Activated CD8-positive, alpha-beta T cell treated with anti-CD3 and anti-CD28 coated beads, Interleukin-2, amount 10 ng/mL, durations not matched to agents 7 days and 5 days (primary cell): ENCODE measurements at regions not wholly inside any gene's neighbourhood (a gene's known extent, or its start where the extent isn't known, plus 50 kb on each side); places are given as distances from the start of the nearest gene placed in this dataset.

ENCODE experiments used
- ATAC-seq: fragments of 150-1000 bp; cut with Tn5 transposase; one replicate; pipeline ENCODE4 v1.10.0; 2021; ENCODE audit warnings: moderate library complexity
- CTCF ChIA-PET: fragments of 350-600 bp; sonication (Branson Sonifier 250); formaldehyde crosslinking; loops from one replicate; lab custom pipeline; 2021; ENCODE audit warnings: antibody characterized with exemption; lab: Charles Lee
- POLR2A ChIA-PET: fragments of 350-600 bp; sonication (Branson Sonifier 250); formaldehyde crosslinking; loops from one replicate; lab custom pipeline; 2021; ENCODE audit warnings: antibody characterized with exemption; lab: Charles Lee
- DNase-seq: peaks from one replicate; pipeline ENCODE4 v3.0.0-alpha.2; 2020
- H3K27ac Mint-ChIP-seq: one replicate; pipeline ENCODE4 v1.8.0; 2021; ENCODE audit warnings: mild to moderate bottlenecking, mixed read lengths
- H3K27me3 Mint-ChIP-seq: one replicate; pipeline ENCODE4 v1.8.0; 2021; ENCODE audit warnings: low read depth, mixed read lengths
- H3K36me3 Mint-ChIP-seq: one replicate; pipeline ENCODE4 v1.8.0; 2021; ENCODE audit warnings: low read depth, mixed read lengths
- H3K4me1 Mint-ChIP-seq: one replicate; pipeline ENCODE4 v1.8.0; 2021; ENCODE audit warnings: low read depth, mixed read lengths
- H3K4me3 Mint-ChIP-seq: one replicate; pipeline ENCODE4 v1.8.0; 2021; ENCODE audit warnings: mild to moderate bottlenecking, mixed read lengths
- H3K9me3 Mint-ChIP-seq: one replicate; pipeline ENCODE4 v1.8.0; 2022; ENCODE audit warnings: mixed read lengths; ENCODE audit not compliant: insufficient read depth

- Mint-ChIP-seq H3K9me3 (no peaks in the 10 kb centered on the region), H3K4me3 (no peak overlapping the region), H3K27me3 (no peaks in the 10 kb centered on the region), H3K27ac (no peak overlapping the region), H3K36me3 (no peaks in the 10 kb centered on the region), H3K4me1 (no peaks in the 10 kb centered on the region)
- no peak for DNase-seq
- ChIA-PET CTCF (no interaction called here), POLR2A (no interaction called here)
- no peak for ATAC-seq
Observed at GRCh38 chr4:46492394-46492793, 102.5 kb upstream of the GABRA2 start.

GRCh38 chr4:46491455-46491854 is 101.5 kb upstream of the GABRA2 start:
- no peak for DNase-seq
- ChIA-PET POLR2A (no interaction called here), CTCF (no interaction called here)
- H3K9me3 Mint-ChIP-seq: peaks cover 3% of the 10 kb centered on the region
- no peak for ATAC-seq
- no peaks in the 10 kb centered on the region for H3K36me3 Mint-ChIP-seq
- no peaks in the 10 kb centered on the region for H3K4me1 Mint-ChIP-seq
- no peak overlapping the region for H3K4me3 Mint-ChIP-seq
- H3K27me3 Mint-ChIP-seq: no peaks in the 10 kb centered on the region
- no peak overlapping the region for H3K27ac Mint-ChIP-seq

GRCh38 chr4:46484881-46485280 is 95.0 kb upstream of the GABRA2 start:
- ChIA-PET POLR2A (no interaction called here), CTCF (no interaction called here)
- no peak for ATAC-seq
- no peak for DNase-seq
- no peak overlapping the region for H3K4me3 Mint-ChIP-seq
- no peak overlapping the region for H3K27ac Mint-ChIP-seq
- H3K36me3 Mint-ChIP-seq: no peaks in the 10 kb centered on the region
- no peaks in the 10 kb centered on the region for H3K27me3 Mint-ChIP-seq
- peaks cover 4% of the 10 kb centered on the region for H3K9me3 Mint-ChIP-seq
- no peaks in the 10 kb centered on the region for H3K4me1 Mint-ChIP-seq

GRCh38 chr4:46462733-46463132 is 72.8 kb upstream of the GABRA2 start:
- no peaks in the 10 kb centered on the region for H3K4me1 Mint-ChIP-seq
- no peak for DNase-seq
- H3K27me3 Mint-ChIP-seq: no peaks in the 10 kb centered on the region
- H3K4me3 Mint-ChIP-seq: no peak overlapping the region
- no peak overlapping the region for H3K27ac Mint-ChIP-seq
- CTCF ChIA-PET: no interaction called here
- peaks cover 4% of the 10 kb centered on the region for H3K9me3 Mint-ChIP-seq
- POLR2A ChIA-PET: no interaction called here
- no peaks in the 10 kb centered on the region for H3K36me3 Mint-ChIP-seq
- ATAC-seq: no peak

GRCh38 chr4:46459308-46459707 is 69.4 kb upstream of the GABRA2 start:
- H3K4me1 Mint-ChIP-seq: no peaks in the 10 kb centered on the region
- no peak overlapping the region for H3K4me3 Mint-ChIP-seq
- POLR2A ChIA-PET: no interaction called here
- no peaks in the 10 kb centered on the region for H3K36me3 Mint-ChIP-seq
- no peak for DNase-seq
- no peak overlapping the region for H3K27ac Mint-ChIP-seq
- no peak for ATAC-seq
- peaks cover 15% of the 10 kb centered on the region for H3K9me3 Mint-ChIP-seq
- CTCF ChIA-PET: interaction anchor here (0.6 kb wide), 1 partner anchor 275 kb away, joined by 3 read pairs; no protein-coding TSS in a partner anchor
- H3K27me3 Mint-ChIP-seq: no peaks in the 10 kb centered on the region

- H3K27me3 Mint-ChIP-seq: no peaks in the 10 kb centered on the region
- H3K9me3 Mint-ChIP-seq: peaks cover 4% of the 10 kb centered on the region
- H3K4me1 Mint-ChIP-seq: no peaks in the 10 kb centered on the region
- DNase-seq (no peak), ATAC-seq (no peak)
- ChIA-PET POLR2A (no interaction called here), CTCF (no interaction called here)
- H3K4me3 Mint-ChIP-seq: no peak overlapping the region
- H3K36me3 Mint-ChIP-seq: no peaks in the 10 kb centered on the region
- no peak overlapping the region for H3K27ac Mint-ChIP-seq
Observed at GRCh38 chr4:46450556-46450955, 60.6 kb upstream of the GABRA2 start.

GRCh38 chr4:46445710-46446314 is 55.9 kb upstream of the GABRA2 start:
- CTCF ChIA-PET: no interaction called here
- POLR2A ChIA-PET: no interaction called here
- no peaks in the 10 kb centered on the region for H3K27me3 Mint-ChIP-seq
- peaks cover 4% of the 10 kb centered on the region for H3K9me3 Mint-ChIP-seq
- ATAC-seq (no peak), DNase-seq (no peak)
- H3K4me1 Mint-ChIP-seq: no peaks in the 10 kb centered on the region
- H3K4me3 Mint-ChIP-seq: no peak overlapping the region
- no peak overlapping the region for H3K27ac Mint-ChIP-seq
- H3K36me3 Mint-ChIP-seq: no peaks in the 10 kb centered on the region

- ChIA-PET CTCF (interaction anchor here (0.7 kb wide), 1 partner anchor 1392 kb away, joined by 4 read pairs; no protein-coding TSS in a partner anchor), POLR2A (no interaction called here)
- H3K9me3 Mint-ChIP-seq: peaks cover 4% of the 10 kb centered on the region
- H3K4me3 Mint-ChIP-seq: no peak overlapping the region
- H3K4me1 Mint-ChIP-seq: no peaks in the 10 kb centered on the region
- DNase-seq (no peak), ATAC-seq (no peak)
- H3K27ac Mint-ChIP-seq: no peak overlapping the region
- no peaks in the 10 kb centered on the region for H3K27me3 Mint-ChIP-seq
- H3K36me3 Mint-ChIP-seq: no peaks in the 10 kb centered on the region
Observed at GRCh38 chr4:46444318-46445000, 54.5 kb upstream of the GABRA2 start.

GRCh38 chr4:46442963-46443362 is 53.0 kb upstream of the GABRA2 start:
- no peaks in the 10 kb centered on the region for H3K4me1 Mint-ChIP-seq
- H3K36me3 Mint-ChIP-seq: no peaks in the 10 kb centered on the region
- no peak overlapping the region for H3K4me3 Mint-ChIP-seq
- no peak for ATAC-seq
- DNase-seq: no peak
- CTCF ChIA-PET: no interaction called here
- no peaks in the 10 kb centered on the region for H3K27me3 Mint-ChIP-seq
- H3K27ac Mint-ChIP-seq: no peak overlapping the region
- POLR2A ChIA-PET: interaction anchor here (0.5 kb wide), 1 partner anchor 1915 kb away, joined by 3 read pairs; no protein-coding TSS in a partner anchor
- peaks cover 4% of the 10 kb centered on the region for H3K9me3 Mint-ChIP-seq

- no peak overlapping the region for H3K27ac Mint-ChIP-seq
- ATAC-seq: no peak
- no peak for DNase-seq
- H3K4me1 Mint-ChIP-seq: no peaks in the 10 kb centered on the region
- H3K36me3 Mint-ChIP-seq: no peaks in the 10 kb centered on the region
- ChIA-PET POLR2A (no interaction called here), CTCF (no interaction called here)
- H3K27me3 Mint-ChIP-seq: no peaks in the 10 kb centered on the region
- peaks cover 4% of the 10 kb centered on the region for H3K9me3 Mint-ChIP-seq
- H3K4me3 Mint-ChIP-seq: no peak overlapping the region
Observed at GRCh38 chr4:46441136-46441859, 51.4 kb upstream of the GABRA2 start.
